ENCODE measurements at regions not wholly inside any gene's neighbourhood (a gene's known extent, or its start where the extent isn't known, plus 50 kb on each side); places are given as distances from the start of the nearest gene placed in this dataset.
A peak's percentile ranks its signal among the peaks of the same experiment; 100 is the strongest.
"Not testable (repeated sequence)": the region's sequence is repeated elsewhere in the genome, so short reads cannot be mapped to it uniquely, and the experiment has no call there.

GRCh38 chr2:215745331-215745730, 268.0 kb downstream of the MREG start:
- no peak for DNase-seq (ENCODE audit: low spot score)

GRCh38 chr2:215744514-215744913, 268.8 kb downstream of the MREG start:
- DNase-seq (ENCODE audit: low spot score) = no peak

GRCh38 chr2:215743066-215743465, 270.3 kb downstream of the MREG start:
- no peak for DNase-seq (ENCODE audit: low spot score)

- DNase-seq (ENCODE audit: low spot score) = no peak
These were observed 271.3 kb downstream of the MREG start for GRCh38 chr2:215742021-215742420.

- DNase-seq (ENCODE audit: low spot score) = no peak
These were observed 273.3 kb downstream of the MREG start for GRCh38 chr2:215740071-215740470.

- no peak for DNase-seq (ENCODE audit: low spot score)
These were observed 275.0 kb downstream of the MREG start for GRCh38 chr2:215738351-215738750.

GRCh38 chr2:215737477-215737876, 275.9 kb downstream of the MREG start:
- no peak for DNase-seq (ENCODE audit: low spot score)

GRCh38 chr2:215736653-215737290, 276.6 kb downstream of the MREG start:
- peak; percentile 61 for DNase-seq (ENCODE audit: low spot score)

- no peak for DNase-seq (ENCODE audit: low spot score)
These were observed 282.2 kb downstream of the MREG start for GRCh38 chr2:215731108-215731658.

GRCh38 chr2:215729985-215730620, 283.2 kb downstream of the MREG start:
- DNase-seq (ENCODE audit: low spot score) = no peak

- DNase-seq (ENCODE audit: low spot score) = peak; percentile 73
These were observed 284.8 kb downstream of the MREG start for GRCh38 chr2:215728504-215729065.

- no peak for DNase-seq (ENCODE audit: low spot score)
These were observed 285.5 kb downstream of the MREG start for GRCh38 chr2:215727507-215728503.

GRCh38 chr2:215726070-215726469, 287.3 kb downstream of the MREG start:
- no peak for DNase-seq (ENCODE audit: low spot score)

- no peak for DNase-seq (ENCODE audit: low spot score)
These were observed 288.3 kb upstream of the FN1 start for GRCh38 chr2:215724146-215724545.

- DNase-seq (ENCODE audit: low spot score) = no peak
These were observed 287.8 kb upstream of the FN1 start for GRCh38 chr2:215723631-215724011.

- DNase-seq (ENCODE audit: low spot score) = no peak
These were observed 287.2 kb upstream of the FN1 start for GRCh38 chr2:215722986-215723630.

- DNase-seq (ENCODE audit: low spot score) = no peak
These were observed 286.3 kb upstream of the FN1 start for GRCh38 chr2:215722125-215722524.

- DNase-seq (ENCODE audit: low spot score) = not testable (repeated sequence)
These were observed 285.6 kb upstream of the FN1 start for GRCh38 chr2:215721515-215721914.

- DNase-seq (ENCODE audit: low spot score) = no peak
These were observed 283.0 kb upstream of the FN1 start for GRCh38 chr2:215718890-215719289.

- DNase-seq (ENCODE audit: low spot score) = no peak
These were observed 282.6 kb upstream of the FN1 start for GRCh38 chr2:215718436-215718835.

GRCh38 chr2:215717501-215718381, 281.9 kb upstream of the FN1 start:
- peak; percentile 15 for DNase-seq (ENCODE audit: low spot score)
